ENCODE measurements at regions not wholly inside any gene's neighbourhood (a gene's known extent, or its start where the extent isn't known, plus 50 kb on each side); places are given as distances from the start of the nearest gene placed in this dataset.

DNA sequence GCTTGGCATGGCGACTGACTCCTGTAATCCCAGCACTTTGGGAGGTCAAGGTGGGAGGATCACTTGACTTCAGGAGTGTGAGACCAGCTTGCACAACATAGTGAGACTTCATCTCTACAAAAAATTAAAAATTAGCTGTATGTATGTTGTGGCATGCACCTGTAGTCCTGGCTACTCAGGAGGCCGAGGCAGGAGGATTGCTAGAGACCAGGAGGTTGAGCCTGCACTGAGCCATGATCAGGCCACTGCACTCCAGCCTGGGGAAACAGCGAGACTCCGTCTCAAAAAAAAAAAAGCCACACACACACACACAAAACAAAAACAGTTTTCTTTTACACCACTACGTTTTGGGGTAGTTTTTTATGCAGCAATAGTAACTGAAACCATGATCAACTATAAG is 89.0 kb upstream of the DHX40 start:
- TF ChIP-seq RAD21 (IDR thresholded peaks at IDR 0.05; ENCODE audit: low read depth): no peak

DNA sequence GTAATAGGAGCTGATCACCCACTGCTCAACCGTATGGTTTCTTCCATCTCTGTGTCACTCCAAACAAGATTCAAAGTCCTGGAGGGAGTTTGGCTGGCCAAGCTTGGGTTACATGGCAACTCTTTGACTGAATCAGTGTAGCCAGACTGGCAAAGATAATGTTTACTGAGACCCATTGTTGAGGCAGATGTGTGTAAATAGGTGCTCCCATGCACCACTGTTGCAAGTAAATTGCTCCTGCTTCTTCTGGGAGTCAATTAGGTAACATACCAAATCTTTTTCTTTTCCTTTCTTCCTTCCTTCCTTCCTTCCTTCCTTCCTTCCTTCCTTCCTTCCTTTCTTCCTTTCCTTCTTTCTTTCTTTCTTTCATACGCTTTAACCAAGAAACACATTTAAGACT is 86.3 kb upstream of the DHX40 start:
- TF ChIP-seq, protein P1, sequence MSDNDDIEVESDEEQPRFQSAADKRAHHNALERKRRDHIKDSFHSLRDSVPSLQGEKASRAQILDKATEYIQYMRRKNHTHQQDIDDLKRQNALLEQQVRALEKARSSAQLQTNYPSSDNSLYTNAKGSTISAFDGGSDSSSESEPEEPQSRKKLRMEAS (IDR thresholded peaks at IDR 0.05): no peak

DNA sequence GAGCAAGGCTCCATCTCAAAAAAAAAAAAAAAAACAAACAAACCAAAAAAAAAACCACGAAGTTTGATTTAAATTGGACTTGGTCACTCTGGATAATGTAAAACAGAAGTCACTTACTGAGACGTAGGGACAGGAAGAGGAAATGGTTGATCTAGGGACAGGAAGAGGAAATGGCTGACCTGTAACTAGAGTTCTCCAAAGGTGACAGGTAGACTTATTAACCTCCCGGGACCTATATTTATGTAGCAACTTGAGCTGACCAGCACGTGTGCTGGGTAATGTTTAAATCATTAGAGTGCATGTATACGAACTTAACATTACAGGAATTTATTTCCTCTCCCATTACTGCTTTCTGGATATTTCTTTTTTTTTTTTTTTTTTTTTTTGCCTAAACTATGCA is 81.5 kb upstream of the DHX40 start:
- TF ChIP-seq RAD21 (IDR thresholded peaks at IDR 0.05; ENCODE audit: low read depth) (no peak), ZBTB7A (IDR thresholded peaks at IDR 0.05; ENCODE audit: low read depth) (no peak), CEBPB (IDR thresholded peaks at IDR 0.05) (no peak), TAF1 (IDR thresholded peaks at IDR 0.05; ENCODE audit: low read depth) (no peak), TCF12 (IDR thresholded peaks at IDR 0.05; ENCODE audit: low read depth) (no peak), NFIC (IDR thresholded peaks at IDR 0.05) (no peak), EP300 (IDR thresholded peaks at IDR 0.05; ENCODE audit: borderline replicate concordance) (no peak), CREB1 (IDR thresholded peaks at IDR 0.05; ENCODE audit: low read depth) (no peak), EGR1 (IDR thresholded peaks at IDR 0.05) (no peak), TEAD4 (IDR thresholded peaks at IDR 0.05) (no peak), YY1 (IDR thresholded peaks at IDR 0.05; ENCODE audit: low read depth) (no peak), FOXM1 (IDR thresholded peaks at IDR 0.05; ENCODE audit: borderline replicate concordance, low read depth) (no peak)
- TF ChIP-seq, protein P1 (IDR thresholded peaks at IDR 0.05): no peak
- TF ChIP-seq, protein P2, sequence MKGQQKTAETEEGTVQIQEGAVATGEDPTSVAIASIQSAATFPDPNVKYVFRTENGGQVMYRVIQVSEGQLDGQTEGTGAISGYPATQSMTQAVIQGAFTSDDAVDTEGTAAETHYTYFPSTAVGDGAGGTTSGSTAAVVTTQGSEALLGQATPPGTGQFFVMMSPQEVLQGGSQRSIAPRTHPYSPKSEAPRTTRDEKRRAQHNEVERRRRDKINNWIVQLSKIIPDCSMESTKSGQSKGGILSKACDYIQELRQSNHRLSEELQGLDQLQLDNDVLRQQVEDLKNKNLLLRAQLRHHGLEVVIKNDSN (IDR thresholded peaks at IDR 0.05): no peak
- TF ChIP-seq, protein P3, sequence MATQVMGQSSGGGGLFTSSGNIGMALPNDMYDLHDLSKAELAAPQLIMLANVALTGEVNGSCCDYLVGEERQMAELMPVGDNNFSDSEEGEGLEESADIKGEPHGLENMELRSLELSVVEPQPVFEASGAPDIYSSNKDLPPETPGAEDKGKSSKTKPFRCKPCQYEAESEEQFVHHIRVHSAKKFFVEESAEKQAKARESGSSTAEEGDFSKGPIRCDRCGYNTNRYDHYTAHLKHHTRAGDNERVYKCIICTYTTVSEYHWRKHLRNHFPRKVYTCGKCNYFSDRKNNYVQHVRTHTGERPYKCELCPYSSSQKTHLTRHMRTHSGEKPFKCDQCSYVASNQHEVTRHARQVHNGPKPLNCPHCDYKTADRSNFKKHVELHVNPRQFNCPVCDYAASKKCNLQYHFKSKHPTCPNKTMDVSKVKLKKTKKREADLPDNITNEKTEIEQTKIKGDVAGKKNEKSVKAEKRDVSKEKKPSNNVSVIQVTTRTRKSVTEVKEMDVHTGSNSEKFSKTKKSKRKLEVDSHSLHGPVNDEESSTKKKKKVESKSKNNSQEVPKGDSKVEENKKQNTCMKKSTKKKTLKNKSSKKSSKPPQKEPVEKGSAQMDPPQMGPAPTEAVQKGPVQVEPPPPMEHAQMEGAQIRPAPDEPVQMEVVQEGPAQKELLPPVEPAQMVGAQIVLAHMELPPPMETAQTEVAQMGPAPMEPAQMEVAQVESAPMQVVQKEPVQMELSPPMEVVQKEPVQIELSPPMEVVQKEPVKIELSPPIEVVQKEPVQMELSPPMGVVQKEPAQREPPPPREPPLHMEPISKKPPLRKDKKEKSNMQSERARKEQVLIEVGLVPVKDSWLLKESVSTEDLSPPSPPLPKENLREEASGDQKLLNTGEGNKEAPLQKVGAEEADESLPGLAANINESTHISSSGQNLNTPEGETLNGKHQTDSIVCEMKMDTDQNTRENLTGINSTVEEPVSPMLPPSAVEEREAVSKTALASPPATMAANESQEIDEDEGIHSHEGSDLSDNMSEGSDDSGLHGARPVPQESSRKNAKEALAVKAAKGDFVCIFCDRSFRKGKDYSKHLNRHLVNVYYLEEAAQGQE (IDR thresholded peaks at IDR 0.05; ENCODE audit: low read depth): no peak

DNA sequence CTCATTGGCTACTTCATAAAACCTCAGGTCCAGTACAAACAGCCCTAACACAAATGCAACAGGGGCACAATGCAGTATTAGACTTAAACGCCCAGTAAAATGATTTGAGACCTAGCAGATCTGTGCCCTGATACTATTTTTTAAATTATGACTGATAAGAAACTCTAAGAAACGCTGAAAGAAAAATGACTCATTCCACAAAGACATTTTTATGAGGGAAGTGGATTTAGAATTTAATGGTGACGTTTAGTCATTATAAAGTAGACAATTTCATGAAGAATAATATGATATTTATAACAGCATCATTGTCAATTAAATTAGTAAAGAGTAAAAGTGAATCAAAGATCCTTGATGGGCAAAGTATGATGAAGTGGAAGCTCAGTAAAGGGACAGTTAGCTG is 80.4 kb upstream of the DHX40 start:
- TF ChIP-seq ZBTB7A (IDR thresholded peaks at IDR 0.05; ENCODE audit: low read depth) (no peak), TCF12 (IDR thresholded peaks at IDR 0.05; ENCODE audit: low read depth) (no peak), TEAD4 (IDR thresholded peaks at IDR 0.05) (no peak), TAF1 (IDR thresholded peaks at IDR 0.05; ENCODE audit: low read depth) (no peak), CEBPB (IDR thresholded peaks at IDR 0.05) (no peak), YY1 (IDR thresholded peaks at IDR 0.05; ENCODE audit: low read depth) (no peak)
- TF ChIP-seq, protein P1 (IDR thresholded peaks at IDR 0.05): no peak

DNA sequence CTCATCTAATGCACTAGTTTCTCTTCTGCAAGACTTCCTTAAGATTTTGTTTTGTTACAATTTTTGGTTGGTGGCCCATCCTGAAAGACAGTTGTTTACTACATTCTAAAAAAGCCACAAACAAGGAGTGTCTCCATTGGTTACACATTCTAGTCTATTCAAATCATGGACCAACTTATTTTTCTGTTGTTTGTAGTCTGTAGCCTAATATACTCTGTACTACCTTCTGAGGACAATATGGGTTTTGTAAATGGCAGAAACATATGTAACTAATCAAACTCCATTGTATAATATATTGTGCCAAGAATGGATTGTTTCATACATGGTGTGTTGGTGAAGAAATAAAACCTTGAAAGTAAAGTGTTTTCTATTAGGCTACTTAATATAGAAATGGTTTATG is 79.5 kb upstream of the DHX40 start:
- TF ChIP-seq EP300 (IDR thresholded peaks at IDR 0.05; ENCODE audit: borderline replicate concordance): no peak
- no peak for TF ChIP-seq FOXM1 (IDR thresholded peaks at IDR 0.05; ENCODE audit: borderline replicate concordance, low read depth)
- TF ChIP-seq TAF1 (IDR thresholded peaks at IDR 0.05; ENCODE audit: low read depth): no peak
- TF ChIP-seq, protein P2 (IDR thresholded peaks at IDR 0.05): no peak
- TF ChIP-seq, protein P1 (IDR thresholded peaks at IDR 0.05): no peak
- no peak for TF ChIP-seq RAD21 (IDR thresholded peaks at IDR 0.05; ENCODE audit: low read depth)
- no peak for TF ChIP-seq EGR1 (IDR thresholded peaks at IDR 0.05)
- TF ChIP-seq ZBTB7A (IDR thresholded peaks at IDR 0.05; ENCODE audit: low read depth): no peak
- no peak for TF ChIP-seq TEAD4 (IDR thresholded peaks at IDR 0.05)
- TF ChIP-seq CEBPB (IDR thresholded peaks at IDR 0.05): no peak
- TF ChIP-seq, protein P3 (IDR thresholded peaks at IDR 0.05; ENCODE audit: low read depth): no peak
- no peak for TF ChIP-seq NFIC (IDR thresholded peaks at IDR 0.05)
- TF ChIP-seq YY1 (IDR thresholded peaks at IDR 0.05; ENCODE audit: low read depth): no peak
- TF ChIP-seq TCF12 (IDR thresholded peaks at IDR 0.05; ENCODE audit: low read depth): no peak
- no peak for TF ChIP-seq CREB1 (IDR thresholded peaks at IDR 0.05; ENCODE audit: low read depth)

DNA sequence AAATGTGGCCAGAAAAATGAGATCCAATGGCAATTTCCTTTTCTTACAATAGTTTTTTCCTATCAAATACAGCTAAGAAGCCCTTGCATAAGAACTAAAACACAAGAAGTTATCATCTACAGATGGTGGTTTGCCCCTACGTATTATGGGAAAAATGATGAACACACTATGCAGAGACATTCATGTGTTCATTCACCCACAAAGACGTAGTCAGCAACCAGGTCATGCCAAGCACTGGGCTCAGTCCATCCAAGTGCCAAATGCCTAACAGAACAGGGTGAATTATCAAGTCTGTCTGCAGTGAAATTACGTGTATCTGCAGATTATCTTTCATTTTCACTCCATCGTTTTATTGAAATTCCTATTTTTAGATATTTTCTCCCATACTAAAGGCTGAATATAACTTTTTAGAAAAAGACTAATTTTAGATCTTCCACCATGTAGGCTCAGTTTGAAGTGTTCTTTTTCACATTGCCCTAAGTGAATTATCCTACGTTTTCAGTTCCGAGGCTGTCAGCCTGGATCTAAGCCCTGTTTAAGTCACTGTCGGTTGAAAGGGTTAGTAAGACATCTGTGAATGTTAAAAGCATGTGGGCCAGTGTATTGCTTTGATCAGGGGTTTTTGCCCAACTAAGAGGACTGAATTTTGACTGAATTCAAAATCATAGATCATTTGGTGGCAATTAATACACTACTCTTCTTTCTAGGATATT is 78.1 kb upstream of the DHX40 start:
- no peak for TF ChIP-seq TAF1 (IDR thresholded peaks at IDR 0.05; ENCODE audit: low read depth)
- no peak for TF ChIP-seq TCF12 (IDR thresholded peaks at IDR 0.05; ENCODE audit: low read depth)
- TF ChIP-seq ZBTB7A (IDR thresholded peaks at IDR 0.05; ENCODE audit: low read depth): no peak
- no peak for TF ChIP-seq RAD21 (IDR thresholded peaks at IDR 0.05; ENCODE audit: low read depth)
- no peak for TF ChIP-seq EP300 (IDR thresholded peaks at IDR 0.05; ENCODE audit: borderline replicate concordance)
- TF ChIP-seq TEAD4 (IDR thresholded peaks at IDR 0.05): no peak
- TF ChIP-seq EGR1 (IDR thresholded peaks at IDR 0.05): no peak
- no peak for TF ChIP-seq FOXM1 (IDR thresholded peaks at IDR 0.05; ENCODE audit: borderline replicate concordance, low read depth)
- no peak for TF ChIP-seq CEBPB (IDR thresholded peaks at IDR 0.05)
- TF ChIP-seq CREB1 (IDR thresholded peaks at IDR 0.05; ENCODE audit: low read depth): no peak
- no peak for TF ChIP-seq YY1 (IDR thresholded peaks at IDR 0.05; ENCODE audit: low read depth)
- TF ChIP-seq, protein P2 (IDR thresholded peaks at IDR 0.05): no peak
